GM23248 (cell line): ENCODE measurements at regions not wholly inside any gene's neighbourhood (a gene's known extent, or its start where the extent isn't known, plus 50 kb on each side); places are given as distances from the start of the nearest gene placed in this dataset.

ENCODE experiments used
- DNase-seq: peaks from one replicate; pipeline ENCODE4 v3.0.0-alpha.2; 2015
- H2AFZ ChIP-seq: fragments of 200-600 bp; sonication (generic); 2 replicates; pipeline ENCODE4 v1.6.1; 2016; ENCODE audit warnings: antibody characterized with exemption
- H3F3A ChIP-seq: fragments of 200-600 bp; sonication (generic); 2 replicates; pipeline ENCODE4 v1.6.1; 2016; ENCODE audit warnings: mild to moderate bottlenecking, antibody characterized with exemption, mixed run types; ENCODE audit not compliant: insufficient read depth
- H3K27ac ChIP-seq: fragments of 200-600 bp; sonication (generic); 2 replicates; pipeline ENCODE4 v1.5.1; 2016; ENCODE audit warnings: mild to moderate bottlenecking
- H3K27me3 ChIP-seq: fragments of 200-600 bp; sonication (generic); replicated peaks from 2 replicates; pipeline ENCODE4 v1.6.1; 2016; ENCODE audit warnings: mild to moderate bottlenecking; ENCODE audit not compliant: insufficient read depth
- H3K36me3 ChIP-seq: fragments of 200-600 bp; sonication (generic); 2 replicates; pipeline ENCODE4 v1.6.1; 2016; ENCODE audit warnings: low read depth, mild to moderate bottlenecking
- H3K4me1 ChIP-seq: fragments of 200-600 bp; sonication (generic); 2 replicates; pipeline ENCODE4 v1.6.1; 2016; ENCODE audit warnings: mild to moderate bottlenecking; ENCODE audit not compliant: insufficient read depth
- H3K4me2 ChIP-seq: fragments of 200-600 bp; sonication (generic); one replicate; pipeline ENCODE4 v1.6.1; 2016; ENCODE audit warnings: mild to moderate bottlenecking; ENCODE audit not compliant: unreplicated experiment
- H3K4me3 ChIP-seq: fragments of 200-600 bp; sonication (generic); 2 replicates; pipeline ENCODE4 v1.5.1; 2016; ENCODE audit warnings: mild to moderate bottlenecking
- H3K79me2 ChIP-seq: fragments of 200-600 bp; sonication (generic); 2 replicates; pipeline ENCODE4 v1.6.1; 2016; ENCODE audit warnings: mild to moderate bottlenecking; ENCODE audit not compliant: insufficient read depth
- H3K9ac ChIP-seq: fragments of 200-600 bp; sonication (generic); 2 replicates; pipeline ENCODE4 v1.6.1; 2016; ENCODE audit warnings: mild to moderate bottlenecking
- H3K9me2 ChIP-seq: fragments of 200-600 bp; sonication (generic); 2 replicates; pipeline ENCODE4 v1.6.1; 2016; ENCODE audit warnings: mixed run types, mild to moderate bottlenecking, moderate library complexity; ENCODE audit not compliant: insufficient read depth
- H3K9me3 ChIP-seq: fragments of 200-600 bp; sonication (generic); one replicate; pipeline ENCODE4 v1.6.1; 2017; ENCODE audit warnings: low read depth
- H4K20me1 ChIP-seq: fragments of 200-600 bp; sonication (generic); 2 replicates; pipeline ENCODE4 v1.6.0; 2016; ENCODE audit not compliant: insufficient read depth
- EZH2 ChIP-seq: fragments of 200-600 bp; sonication (generic); IDR thresholded peaks from 2 replicates; pipeline ENCODE4 v1.6.1; 2018; ENCODE audit warnings: antibody characterized with exemption, mild to moderate bottlenecking; ENCODE audit not compliant: insufficient read depth, poor library complexity, severe bottlenecking
- EZH2phosphoT487 ChIP-seq: fragments of 200-600 bp; sonication (generic); IDR thresholded peaks from 2 replicates; pipeline ENCODE4 v1.6.1; 2018; ENCODE audit warnings: antibody characterized with exemption, moderate library complexity, mild to moderate bottlenecking, low read depth; ENCODE audit not compliant: insufficient read depth
- WGBS, 2 experiments: methylation state at CpG; one replicate each; pipeline ENCODE4 v1.1.6; 2015 to 2017; ENCODE audit warnings: low lambda C conversion rate in 2 of 2, low coverage in 1 of 2; ENCODE audit errors: missing lambda C conversion rate in 2 of 2; 5-methylcytosine and 5-hydroxymethylcytosine counted together
- in situ Hi-C: fragments of 300-500 bp; cut with MboI; formaldehyde crosslinking; loops from 2 replicates; pipeline ENCODE4 v1.15.0; 2020

- in situ Hi-C loops, result no loop called here
- H3K9me3 ChIP-seq, result no peaks in the 10 kb centered on the region
- no peaks in the 10 kb centered on the region for H4K20me1 ChIP-seq
- no peak overlapping the region for H3K4me2 ChIP-seq
- DNase-seq, result no peak
- H3K9ac ChIP-seq, result no peak overlapping the region
- WGBS, 2 experiments, result 56 to 59% methylated on average over 4 of the region's 4 CpGs
- no peak overlapping the region for H3K27ac ChIP-seq
- no peaks in the 10 kb centered on the region for H3K79me2 ChIP-seq
- H3K36me3 ChIP-seq, result no peaks in the 10 kb centered on the region
- no peaks in the 10 kb centered on the region for H3K9me2 ChIP-seq
- no peak overlapping the region for H3K4me3 ChIP-seq
- no peak overlapping the region for H2AFZ ChIP-seq
- peaks cover 57% of the 10 kb centered on the region for H3K27me3 ChIP-seq
- H3F3A ChIP-seq, result no peaks in the 10 kb centered on the region
- H3K4me1 ChIP-seq, result no peaks in the 10 kb centered on the region
- TF ChIP-seq EZH2 (no peak), EZH2phosphoT487 (no peak)
Measured at GRCh38 chr1:226481133-226481532, 67.4 kb upstream of the STUM start.

DNA sequence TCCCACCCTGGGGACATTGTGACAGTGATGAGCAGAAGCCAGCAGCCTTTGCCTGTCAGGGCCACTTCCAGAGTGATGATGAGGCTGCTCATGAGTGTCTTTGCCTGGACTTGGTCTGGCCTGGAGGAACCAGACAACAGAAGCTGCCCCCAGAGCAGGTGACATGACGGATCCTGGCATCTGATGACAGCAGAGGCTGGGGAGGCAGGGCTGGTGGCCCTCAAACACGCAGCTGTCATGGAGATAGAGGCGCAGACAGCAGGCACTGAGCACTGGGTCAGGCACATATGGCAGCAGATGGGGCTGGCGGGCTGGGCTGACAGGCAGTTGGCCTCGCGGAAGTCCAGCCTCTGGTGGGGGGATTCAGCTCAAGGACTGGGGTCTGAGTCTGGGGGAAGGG, 66.4 kb upstream of the STUM start:
- Histone ChIP-seq H3K9me2 (no peaks in the 10 kb centered on the region), H3K27ac (no peak overlapping the region), H3F3A (no peaks in the 10 kb centered on the region), H3K9ac (no peak overlapping the region), H3K36me3 (no peaks in the 10 kb centered on the region), H3K4me2 (no peak overlapping the region), H3K4me3 (no peak overlapping the region), H3K4me1 (no peaks in the 10 kb centered on the region), H4K20me1 (no peaks in the 10 kb centered on the region), H3K27me3 (peaks cover 68% of the 10 kb centered on the region), H3K79me2 (no peaks in the 10 kb centered on the region), H2AFZ (no peak overlapping the region), H3K9me3 (no peaks in the 10 kb centered on the region)
- TF ChIP-seq EZH2phosphoT487 (no peak), EZH2 (no peak)
- in situ Hi-C loops, result no loop called here
- 75 to 81% methylated on average over 5 to 6 of the region's 6 CpGs for WGBS, 2 experiments
- DNase-seq, result no peak

- Histone ChIP-seq H3K4me1 (no peaks in the 10 kb centered on the region), H3K36me3 (no peaks in the 10 kb centered on the region), H3K4me2 (no peak overlapping the region), H2AFZ (no peak overlapping the region), H3K79me2 (no peaks in the 10 kb centered on the region), H3F3A (no peaks in the 10 kb centered on the region), H3K27ac (no peak overlapping the region), H3K9me3 (no peaks in the 10 kb centered on the region), H3K27me3 (peaks cover 70% of the 10 kb centered on the region), H3K9me2 (no peaks in the 10 kb centered on the region), H3K4me3 (no peak overlapping the region), H4K20me1 (no peaks in the 10 kb centered on the region), H3K9ac (no peak overlapping the region)
- DNase-seq, result no peak
- TF ChIP-seq EZH2 (no peak), EZH2phosphoT487 (no peak)
- in situ Hi-C loops, result no loop called here
- WGBS, 2 experiments, result 44 to 46% methylated on average over 10 of the region's 10 CpGs
Measured at GRCh38 chr1:226482975-226483700, 65.4 kb upstream of the STUM start.

DNA sequence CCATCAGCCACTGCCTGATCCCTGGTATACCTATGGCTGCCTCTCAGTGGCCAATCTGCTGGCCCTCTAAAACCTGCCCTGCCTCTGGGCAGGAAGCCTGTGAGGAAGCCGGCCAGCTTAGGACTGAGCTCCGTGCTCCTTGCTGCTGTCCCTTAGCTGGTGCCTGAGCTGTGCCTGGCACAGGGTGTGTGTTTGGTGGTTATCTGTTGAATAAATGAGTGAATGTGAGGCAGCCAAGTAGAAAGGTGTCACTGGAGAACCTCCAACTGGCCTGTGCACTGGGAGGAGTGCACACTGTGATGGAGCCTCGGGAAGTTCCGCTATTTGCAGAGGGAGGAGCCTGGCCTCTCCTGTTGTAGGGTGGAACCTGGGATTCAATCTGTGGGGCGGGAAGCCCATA, 63.4 kb upstream of the STUM start:
- Histone ChIP-seq H2AFZ (no peak overlapping the region), H3K36me3 (no peaks in the 10 kb centered on the region), H3K4me3 (no peak overlapping the region), H3K9me2 (no peaks in the 10 kb centered on the region), H3K27ac (no peak overlapping the region), H3K9ac (no peak overlapping the region), H3K27me3 (peaks cover 65% of the 10 kb centered on the region), H3K79me2 (no peaks in the 10 kb centered on the region), H3K4me2 (no peak overlapping the region), H3K4me1 (no peaks in the 10 kb centered on the region), H4K20me1 (no peaks in the 10 kb centered on the region), H3K9me3 (no peaks in the 10 kb centered on the region), H3F3A (no peaks in the 10 kb centered on the region)
- no peak for TF ChIP-seq EZH2phosphoT487
- in situ Hi-C loops, result no loop called here
- DNase-seq, result no peak
- 50 to 56% methylated on average over 5 of the region's 5 CpGs for WGBS, 2 experiments

- peaks cover 56% of the 10 kb centered on the region for H3K27me3 ChIP-seq
Measured at GRCh38 chr1:226486161-226486560, 62.4 kb upstream of the STUM start.

More at GRCh38 chr1:226486161-226486560, 62.4 kb upstream of the STUM start:
- H3K36me3 ChIP-seq, result no peaks in the 10 kb centered on the region
- H3K9ac ChIP-seq, result no peak overlapping the region
- no peaks in the 10 kb centered on the region for H3F3A ChIP-seq
- no peak overlapping the region for H3K27ac ChIP-seq
- no peak for DNase-seq
- no peak for TF ChIP-seq EZH2
- TF ChIP-seq EZH2phosphoT487, result no peak
- H3K4me2 ChIP-seq, result no peak overlapping the region
- no peaks in the 10 kb centered on the region for H3K9me2 ChIP-seq
- H4K20me1 ChIP-seq, result no peaks in the 10 kb centered on the region
- in situ Hi-C loops, result no loop called here
- H3K4me3 ChIP-seq, result no peak overlapping the region
- no peaks in the 10 kb centered on the region for H3K79me2 ChIP-seq
- WGBS, 2 experiments, result 0% methylated on average over 1 of the region's 1 CpG
- no peaks in the 10 kb centered on the region for H3K4me1 ChIP-seq
- H2AFZ ChIP-seq, result no peak overlapping the region
- no peaks in the 10 kb centered on the region for H3K9me3 ChIP-seq
